WI38 (cell line): ENCODE measurements at regions not wholly inside any gene's neighbourhood (a gene's known extent, or its start where the extent isn't known, plus 50 kb on each side); places are given as distances from the start of the nearest gene placed in this dataset.

ENCODE experiments used
- H3K4me3 ChIP-seq: 2 replicates; pipeline ENCODE4 v1.5.1; 2011; ENCODE audit warnings: low read depth, mild to moderate bottlenecking, control low read depth, low read length
- TF ChIP-seq, protein P1 (sequence below): IDR thresholded peaks from 2 replicates; pipeline ENCODE4 v1.5.1; 2012; ENCODE audit warnings: low read depth, mild to moderate bottlenecking, control low read depth, low read length

DNA sequence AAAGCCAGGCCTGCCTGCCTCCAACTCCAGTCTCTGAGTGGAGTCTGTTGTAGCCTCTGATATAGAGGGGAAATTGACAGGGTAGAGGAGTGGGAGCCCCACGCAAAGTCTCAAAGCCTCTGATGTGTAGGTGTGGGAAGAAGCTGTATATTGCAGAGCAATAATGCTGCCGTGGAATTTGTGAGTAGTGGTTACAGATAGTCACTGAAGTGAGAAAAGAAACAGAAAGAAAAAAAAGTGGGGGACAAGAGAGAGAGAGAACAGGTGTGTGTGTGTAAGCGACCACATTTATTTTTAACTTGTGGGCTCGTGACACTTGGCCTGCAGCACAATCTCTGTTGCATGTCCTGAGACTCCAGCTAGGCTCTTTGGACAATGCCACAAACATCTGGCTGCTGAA lies 227.8 kb downstream of the NSG2 start:
- TF ChIP-seq, protein P1, sequence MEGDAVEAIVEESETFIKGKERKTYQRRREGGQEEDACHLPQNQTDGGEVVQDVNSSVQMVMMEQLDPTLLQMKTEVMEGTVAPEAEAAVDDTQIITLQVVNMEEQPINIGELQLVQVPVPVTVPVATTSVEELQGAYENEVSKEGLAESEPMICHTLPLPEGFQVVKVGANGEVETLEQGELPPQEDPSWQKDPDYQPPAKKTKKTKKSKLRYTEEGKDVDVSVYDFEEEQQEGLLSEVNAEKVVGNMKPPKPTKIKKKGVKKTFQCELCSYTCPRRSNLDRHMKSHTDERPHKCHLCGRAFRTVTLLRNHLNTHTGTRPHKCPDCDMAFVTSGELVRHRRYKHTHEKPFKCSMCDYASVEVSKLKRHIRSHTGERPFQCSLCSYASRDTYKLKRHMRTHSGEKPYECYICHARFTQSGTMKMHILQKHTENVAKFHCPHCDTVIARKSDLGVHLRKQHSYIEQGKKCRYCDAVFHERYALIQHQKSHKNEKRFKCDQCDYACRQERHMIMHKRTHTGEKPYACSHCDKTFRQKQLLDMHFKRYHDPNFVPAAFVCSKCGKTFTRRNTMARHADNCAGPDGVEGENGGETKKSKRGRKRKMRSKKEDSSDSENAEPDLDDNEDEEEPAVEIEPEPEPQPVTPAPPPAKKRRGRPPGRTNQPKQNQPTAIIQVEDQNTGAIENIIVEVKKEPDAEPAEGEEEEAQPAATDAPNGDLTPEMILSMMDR: no peak

DNA sequence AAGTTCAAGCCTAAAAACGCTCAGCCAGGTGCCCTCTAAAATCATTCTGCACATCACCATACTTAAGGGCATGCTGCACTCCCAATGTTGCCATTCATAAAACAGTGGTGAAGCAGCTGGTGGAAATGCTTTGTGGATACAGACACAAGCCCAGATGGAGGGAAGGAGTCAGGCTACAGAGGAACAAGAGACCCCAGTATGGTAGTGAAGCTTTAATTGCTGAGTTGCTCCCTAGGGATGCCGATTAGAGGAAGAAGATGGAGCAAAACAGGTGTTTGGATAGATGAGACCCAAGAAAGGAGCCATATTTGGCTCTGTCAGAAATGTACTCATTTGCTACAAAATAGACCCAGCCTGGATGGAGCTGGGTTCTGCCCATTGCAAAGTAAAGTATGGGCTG lies 230.5 kb downstream of the NSG2 start:
- TF ChIP-seq, protein P1: no peak
- H3K4me3 ChIP-seq: no peak overlapping the region

More for the DNA sequence above, 227.8 kb downstream of the NSG2 start:
- no peak overlapping the region for H3K4me3 ChIP-seq

DNA sequence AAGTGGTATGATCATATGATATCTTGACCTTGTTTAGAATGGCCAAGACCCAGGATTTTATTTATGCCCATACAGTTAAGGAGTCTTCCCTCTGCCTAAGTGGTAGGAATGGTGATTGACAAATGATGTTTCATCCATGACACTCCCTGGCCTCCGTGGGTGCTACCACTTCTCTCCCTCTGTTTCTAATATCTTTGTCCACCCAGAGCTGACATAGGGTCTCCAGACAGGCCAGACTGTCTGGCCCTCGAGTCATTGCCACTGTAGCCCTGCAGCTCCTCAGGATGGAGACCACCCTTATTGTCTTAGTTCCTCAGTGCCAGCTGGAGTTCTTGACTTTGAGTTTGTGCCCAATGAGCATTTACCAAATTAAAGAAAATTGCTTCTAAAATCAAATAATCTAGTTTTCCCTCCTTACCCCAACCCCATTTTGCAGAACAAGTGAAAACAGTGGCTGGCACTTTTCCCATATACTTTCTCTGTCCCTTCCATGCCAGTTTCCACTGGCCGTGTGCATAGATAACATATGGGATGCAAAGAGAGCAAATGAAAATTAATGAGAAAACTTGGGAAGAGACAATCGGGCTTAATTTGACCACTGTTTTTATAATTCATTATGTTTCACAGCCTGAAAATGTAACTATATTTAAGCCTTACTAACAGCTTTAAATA lies 235.7 kb downstream of the NSG2 start:
- TF ChIP-seq, protein P1: no peak
- H3K4me3 ChIP-seq: no peak overlapping the region

DNA sequence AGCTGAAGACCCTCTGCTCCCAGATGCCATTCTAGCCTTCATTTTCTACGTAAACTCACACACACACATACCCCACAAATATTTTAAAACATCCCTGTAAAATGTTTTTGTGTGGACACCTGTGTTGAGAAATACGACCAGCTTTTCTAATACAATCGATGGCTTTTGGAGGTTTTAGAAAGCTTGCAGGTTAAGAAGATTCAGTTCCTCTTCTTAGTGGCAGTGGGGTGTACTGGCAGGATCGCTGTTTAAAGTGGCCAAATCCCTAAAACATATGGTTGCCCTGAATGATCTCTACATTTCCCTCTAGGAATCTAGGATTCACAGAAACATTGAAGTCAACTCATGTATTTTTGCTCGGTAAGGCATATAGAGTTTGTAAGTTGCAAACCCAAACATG lies 236.3 kb downstream of the NSG2 start:
- TF ChIP-seq, protein P1: no peak
- H3K4me3 ChIP-seq: no peak overlapping the region

DNA sequence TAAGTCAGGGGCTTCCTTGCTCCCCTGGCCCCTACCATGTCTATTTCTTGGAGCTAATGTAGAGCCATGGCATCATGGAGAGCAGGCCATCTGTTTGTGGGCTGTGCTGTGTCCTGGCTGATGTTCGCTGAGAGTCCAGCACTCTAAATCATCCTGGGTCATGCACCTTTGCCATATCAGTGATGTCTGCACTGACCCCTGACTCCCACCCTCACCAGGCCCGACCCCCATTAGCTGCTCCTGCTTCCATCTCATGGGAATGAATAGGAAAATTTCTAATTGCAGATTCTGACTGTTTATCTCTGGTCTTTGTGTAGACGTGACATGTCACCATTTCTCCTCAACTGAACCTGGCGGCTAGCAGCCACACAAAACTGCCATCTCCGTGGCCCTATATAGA lies 236.9 kb downstream of the NSG2 start:
- TF ChIP-seq, protein P1: no peak
- no peak overlapping the region for H3K4me3 ChIP-seq

DNA sequence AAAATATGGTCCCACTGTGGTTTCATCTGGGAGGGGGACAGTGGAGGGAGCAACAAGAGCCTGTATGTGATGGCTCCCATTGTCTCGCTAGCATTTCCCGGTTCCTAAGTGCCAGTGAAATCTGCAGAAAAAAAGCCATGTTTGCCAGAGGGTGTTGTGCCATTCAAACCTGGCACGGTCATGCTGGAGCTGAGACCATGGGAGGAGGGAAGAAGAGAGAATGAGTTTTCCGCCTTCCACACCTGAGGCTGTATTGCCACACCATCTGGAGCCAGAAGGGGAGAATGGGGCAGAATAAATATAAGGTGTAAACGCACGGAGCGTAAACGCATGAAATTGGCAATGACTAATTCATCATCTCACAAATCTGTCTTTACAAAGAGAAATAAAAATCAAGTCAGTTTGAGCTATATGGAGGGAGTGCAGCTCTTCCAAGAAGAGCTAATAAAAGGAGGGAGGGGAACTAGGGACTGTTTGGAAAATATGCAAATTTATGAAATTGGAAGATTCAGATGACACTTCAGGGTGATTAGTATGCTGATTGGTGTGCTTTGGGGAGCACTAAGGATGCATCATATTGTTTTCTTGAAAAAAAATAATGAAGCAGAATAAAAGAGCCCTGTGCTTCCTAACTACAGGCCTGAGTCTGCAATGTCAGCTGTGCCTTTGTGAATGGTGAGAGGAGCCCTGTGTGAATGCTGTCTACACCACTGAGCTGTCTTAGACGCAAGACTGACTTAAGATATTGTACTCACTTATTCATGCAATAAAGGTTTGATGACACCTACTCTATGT lies 237.9 kb downstream of the NSG2 start:
- TF ChIP-seq, protein P1: no peak
- no peak overlapping the region for H3K4me3 ChIP-seq

DNA sequence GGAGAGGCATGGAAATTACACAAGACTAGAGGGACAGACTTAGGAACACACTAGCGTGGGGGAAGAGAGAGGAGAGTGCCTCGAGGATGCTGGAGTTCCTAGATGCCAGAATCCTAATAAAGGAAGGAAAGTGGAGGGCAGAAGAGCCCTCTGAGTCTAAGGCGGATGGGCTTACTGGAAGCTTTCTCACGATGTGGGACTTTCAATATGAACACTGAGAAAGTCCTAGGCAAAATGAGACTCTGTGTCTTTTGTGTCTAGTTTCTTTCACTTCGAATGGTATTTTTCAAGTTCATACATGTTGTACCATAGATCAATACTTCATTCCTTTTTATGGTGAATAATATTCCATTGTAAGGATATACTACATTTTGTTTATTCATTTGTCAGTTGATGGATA lies 239.4 kb downstream of the NSG2 start:
- TF ChIP-seq, protein P1: no peak

More for the DNA sequence above, 239.4 kb downstream of the NSG2 start:
- H3K4me3 ChIP-seq: no peak overlapping the region
